Astrocyte (in vitro differentiated cells and primary cell): ENCODE measurements at regions not wholly inside any gene's neighbourhood (a gene's known extent, or its start where the extent isn't known, plus 50 kb on each side); places are given as distances from the start of the nearest gene placed in this dataset.
A peak's percentile ranks its signal among the peaks of the same experiment; 100 is the strongest.

Experiments used
- DNase-seq: peaks from one replicate; pipeline ENCODE4 v3.0.0-alpha.2; 2010; ENCODE audit warnings: low read depth
- FAIRE-seq: peaks from 2 replicates; lab custom pipeline; 2011; peaks lifted over from hg19 to GRCh38; lab: Jason Lieb, UNC
- H2AFZ ChIP-seq: 2 replicates; pipeline ENCODE4 v1.6.0; 2012; ENCODE audit warnings: low read depth, low read length, inconsistent platforms
- H3K27ac ChIP-seq: 2 replicates; pipeline ENCODE4 v1.5.1; 2011; ENCODE audit warnings: low read depth, low read length, inconsistent platforms
- H3K27me3 ChIP-seq: 2 replicates; pipeline ENCODE4 v1.6.0; 2011; ENCODE audit warnings: low read length, inconsistent platforms; ENCODE audit not compliant: insufficient read depth
- H3K36me3 ChIP-seq: 2 replicates; pipeline ENCODE4 v1.5.1; 2011; ENCODE audit warnings: low read length, inconsistent platforms; ENCODE audit not compliant: insufficient read depth
- H3K4me1 ChIP-seq: 2 replicates; pipeline ENCODE4 v1.5.1; 2011; ENCODE audit warnings: low read length, inconsistent platforms; ENCODE audit not compliant: insufficient read depth
- H3K4me2 ChIP-seq: 2 replicates; pipeline ENCODE4 v1.6.0; 2012; ENCODE audit warnings: low read length, inconsistent platforms
- H3K4me3 ChIP-seq: 2 replicates; pipeline ENCODE4 v1.5.1; 2011; ENCODE audit warnings: low read depth, mild to moderate bottlenecking, low read length, inconsistent platforms; ENCODE audit not compliant: insufficient read depth
- H3K79me2 ChIP-seq: 2 replicates; pipeline ENCODE4 v1.6.0; 2012; ENCODE audit warnings: mild to moderate bottlenecking, low read length, inconsistent platforms; ENCODE audit not compliant: insufficient read depth
- H3K9ac ChIP-seq: 2 replicates; pipeline ENCODE4 v1.6.0; 2012; ENCODE audit warnings: mild to moderate bottlenecking, low read length, inconsistent platforms
- H3K9me3 ChIP-seq: 2 replicates; pipeline ENCODE4 v1.5.1; 2012; ENCODE audit warnings: low read depth, mild to moderate bottlenecking, low read length, inconsistent platforms; ENCODE audit not compliant: insufficient read depth
- H4K20me1 ChIP-seq: 2 replicates; pipeline ENCODE4 v1.6.0; 2012; ENCODE audit warnings: low read length, inconsistent platforms; ENCODE audit not compliant: insufficient read depth
- H3K27ac Mint-ChIP-seq: one replicate; pipeline ENCODE4 v1.8.0; 2021; ENCODE audit warnings: mild to moderate bottlenecking, mixed read lengths; ENCODE audit not compliant: unreplicated experiment
- H3K27me3 Mint-ChIP-seq: one replicate; pipeline ENCODE4 v1.8.0; 2021; ENCODE audit warnings: low read depth, mixed read lengths; ENCODE audit not compliant: unreplicated experiment
- H3K36me3 Mint-ChIP-seq: one replicate; pipeline ENCODE4 v1.8.0; 2021; ENCODE audit warnings: low read depth, mixed read lengths; ENCODE audit not compliant: unreplicated experiment
- H3K4me1 Mint-ChIP-seq: one replicate; pipeline ENCODE4 v1.8.0; 2021; ENCODE audit warnings: low read depth, mixed read lengths; ENCODE audit not compliant: unreplicated experiment
- H3K4me3 Mint-ChIP-seq: one replicate; pipeline ENCODE4 v1.8.0; 2021; ENCODE audit warnings: mild to moderate bottlenecking, moderate library complexity, mixed read lengths; ENCODE audit not compliant: unreplicated experiment
- H3K9me3 Mint-ChIP-seq: one replicate; pipeline ENCODE4 v1.8.0; 2021; ENCODE audit warnings: mild to moderate bottlenecking, mixed read lengths; ENCODE audit not compliant: unreplicated experiment
- CTCF ChIP-seq: IDR thresholded peaks from 2 replicates; pipeline ENCODE4 v1.5.1; 2011; ENCODE audit warnings: low read depth, mild to moderate bottlenecking, inconsistent platforms, low read length, moderate library complexity; ENCODE audit not compliant: insufficient read depth
- EZH2 ChIP-seq: IDR thresholded peaks from 2 replicates; pipeline ENCODE4 v1.6.1; 2012; ENCODE audit warnings: mild to moderate bottlenecking, low read length, inconsistent platforms; ENCODE audit not compliant: insufficient read depth

- Mint-ChIP-seq H3K4me1 (peaks cover 12% of the 10 kb centered on the region), H3K27ac (peak overlapping the region; percentile 7), H3K9me3 (no peaks in the 10 kb centered on the region), H3K36me3 (no peaks in the 10 kb centered on the region), H3K4me3 (no peak overlapping the region), H3K27me3 (no peaks in the 10 kb centered on the region)
- no peak overlapping the region for H3K4me3 ChIP-seq
- H3K79me2 ChIP-seq: no peaks in the 10 kb centered on the region
- no peaks in the 10 kb centered on the region for H4K20me1 ChIP-seq
- no peaks in the 10 kb centered on the region for H3K36me3 ChIP-seq
- peaks cover 3% of the 10 kb centered on the region for H3K4me1 ChIP-seq
- H2AFZ ChIP-seq: no peak overlapping the region
- H3K27ac ChIP-seq: no peak overlapping the region
- no peaks in the 10 kb centered on the region for H3K9me3 ChIP-seq
- FAIRE-seq (no peak), DNase-seq (peak; percentile 66)
- TF ChIP-seq EZH2 (no peak), CTCF (no peak)
- no peaks in the 10 kb centered on the region for H3K27me3 ChIP-seq
- no peak overlapping the region for H3K4me2 ChIP-seq
- H3K9ac ChIP-seq: no peak overlapping the region
Measured at GRCh38 chr10:120172356-120172755, 279.8 kb downstream of the SEC23IP start.

GRCh38 chr10:120174491-120174890, 282.0 kb downstream of the SEC23IP start:
- Mint-ChIP-seq H3K27ac (no peak overlapping the region), H3K4me3 (no peak overlapping the region), H3K36me3 (no peaks in the 10 kb centered on the region), H3K9me3 (no peaks in the 10 kb centered on the region), H3K27me3 (no peaks in the 10 kb centered on the region), H3K4me1 (peaks cover 12% of the 10 kb centered on the region)
- H3K4me3 ChIP-seq: no peak overlapping the region
- no peaks in the 10 kb centered on the region for H3K36me3 ChIP-seq
- no peaks in the 10 kb centered on the region for H4K20me1 ChIP-seq
- DNase-seq (no peak), FAIRE-seq (no peak)
- no peaks in the 10 kb centered on the region for H3K79me2 ChIP-seq
- no peak for TF ChIP-seq CTCF
- TF ChIP-seq EZH2: no peak
- H3K27me3 ChIP-seq: no peaks in the 10 kb centered on the region
- no peak overlapping the region for H3K4me2 ChIP-seq
- H2AFZ ChIP-seq: no peak overlapping the region
- no peak overlapping the region for H3K9ac ChIP-seq
- no peaks in the 10 kb centered on the region for H3K9me3 ChIP-seq
- peaks cover 3% of the 10 kb centered on the region for H3K4me1 ChIP-seq
- H3K27ac ChIP-seq: no peak overlapping the region

GRCh38 chr10:120177330-120177729, 279.7 kb upstream of the PLPP4 start:
- DNase-seq: no peak
- Histone ChIP-seq H3K4me1 (peaks cover under 1% of the 10 kb centered on the region), H3K36me3 (no peaks in the 10 kb centered on the region), H3K4me2 (no peak overlapping the region), H3K27me3 (no peaks in the 10 kb centered on the region), H3K9ac (no peak overlapping the region), H3K27ac (no peak overlapping the region), H3K4me3 (no peak overlapping the region), H3K79me2 (no peaks in the 10 kb centered on the region), H2AFZ (no peak overlapping the region), H4K20me1 (no peaks in the 10 kb centered on the region), H3K9me3 (no peaks in the 10 kb centered on the region)
- no peaks in the 10 kb centered on the region for H3K9me3 Mint-ChIP-seq
- H3K27ac Mint-ChIP-seq: no peak overlapping the region
- H3K36me3 Mint-ChIP-seq: no peaks in the 10 kb centered on the region
- no peaks in the 10 kb centered on the region for H3K27me3 Mint-ChIP-seq
- no peak overlapping the region for H3K4me3 Mint-ChIP-seq
- FAIRE-seq: no peak
- TF ChIP-seq EZH2: no peak
- no peak for TF ChIP-seq CTCF
- H3K4me1 Mint-ChIP-seq: peaks cover 5% of the 10 kb centered on the region
